C4-2B (cell line): ENCODE measurements at regions not wholly inside any gene's neighbourhood (a gene's known extent, or its start where the extent isn't known, plus 50 kb on each side); places are given as distances from the start of the nearest gene placed in this dataset.

Experiments used
- H3K27ac ChIP-seq: fragments of 450-650 bp; 2 replicates; pipeline ENCODE4 v1.5.1; 2017
- CTCF ChIP-seq: fragments of 450-650 bp; conservative IDR thresholded peaks from 2 replicates; pipeline ENCODE4 v1.5.1; 2017; ENCODE audit warnings: mild to moderate bottlenecking
- ZFX ChIP-seq: fragments of 450-650 bp; IDR thresholded peaks from 2 replicates; pipeline ENCODE4 v1.6.1; 2017

GRCh38 chr14:37844614-37845013 lies 249.2 kb downstream of the TTC6 start:
- H3K27ac ChIP-seq, result no peak overlapping the region
- no peak for TF ChIP-seq CTCF
- TF ChIP-seq ZFX, result no peak

- TF ChIP-seq ZFX (no peak), CTCF (no peak)
- no peak overlapping the region for H3K27ac ChIP-seq
Observed at GRCh38 chr14:37848985-37849621, 253.7 kb downstream of the TTC6 start.

GRCh38 chr14:37851054-37851453 lies 255.6 kb downstream of the TTC6 start:
- no peak overlapping the region for H3K27ac ChIP-seq
- no peak for TF ChIP-seq ZFX
- no peak for TF ChIP-seq CTCF

GRCh38 chr14:37855871-37856270 lies 260.4 kb downstream of the TTC6 start:
- no peak for TF ChIP-seq ZFX
- TF ChIP-seq CTCF, result no peak
- no peak overlapping the region for H3K27ac ChIP-seq

- H3K27ac ChIP-seq, result no peak overlapping the region
- no peak for TF ChIP-seq CTCF
- no peak for TF ChIP-seq ZFX
Observed at GRCh38 chr14:37857774-37858266, 262.4 kb downstream of the TTC6 start.

GRCh38 chr14:37858733-37859132 lies 263.3 kb downstream of the TTC6 start:
- TF ChIP-seq ZFX (no peak), CTCF (no peak)

GRCh38 chr14:37859177-37859576 lies 263.7 kb downstream of the TTC6 start:
- TF ChIP-seq CTCF (no peak), ZFX (no peak)
- no peak overlapping the region for H3K27ac ChIP-seq

More at GRCh38 chr14:37858733-37859132, 263.3 kb downstream of the TTC6 start:
- H3K27ac ChIP-seq, result no peak overlapping the region
